PC-9 (cell line): ENCODE measurements at regions not wholly inside any gene's neighbourhood (a gene's known extent, or its start where the extent isn't known, plus 50 kb on each side); places are given as distances from the start of the nearest gene placed in this dataset.

Experiments used
- BruUV-seq: library from RNA; stranded (reverse); fragments of 400-500 nt; replicated peaks from 2 replicates; lab custom pipeline; 2021; lab: Mats Ljungman, UMichigan
- CTCF ChIA-PET: fragments of 300-600 bp; sonication (Branson Sonifier 250); formaldehyde crosslinking; loops from one replicate; lab custom pipeline; 2022; ENCODE audit warnings: antibody characterized with exemption; lab: Charles Lee
- POLR2A ChIA-PET: fragments of 300-600 bp; sonication (Branson Sonifier 250); formaldehyde crosslinking; loops from one replicate; lab custom pipeline; 2022; ENCODE audit warnings: antibody characterized with exemption; ENCODE audit not compliant: unreplicated experiment; lab: Charles Lee
- DNase-seq, 2 experiments: peaks; one replicate each; pipeline versions ENCODE4 v3.0.0 to v3.0.0-alpha.2; 2015 to 2022; ENCODE audit warnings: mixed read lengths in 1 of 2
- H2AFZ ChIP-seq: fragments of 200-600 bp; sonication (generic); 2 replicates; pipeline ENCODE4 v1.8.1; 2017; ENCODE audit warnings: antibody characterized with exemption
- H3F3A ChIP-seq: fragments of 200-600 bp; sonication (generic); 2 replicates; pipeline ENCODE4 v1.8.1; 2017; ENCODE audit warnings: antibody characterized with exemption, mild to moderate bottlenecking, low read depth; ENCODE audit not compliant: insufficient read depth
- H3K27ac ChIP-seq: fragments of 200-600 bp; sonication (generic); 2 replicates; pipeline ENCODE4 v1.6.1; 2016; ENCODE audit warnings: mixed run types
- H3K27me3 ChIP-seq: fragments of 200-600 bp; sonication (generic); 2 replicates; pipeline ENCODE4 v1.6.1; 2016; ENCODE audit warnings: low read depth, mixed run types; ENCODE audit not compliant: insufficient read depth
- H3K36me3 ChIP-seq: fragments of 200-600 bp; sonication (generic); 2 replicates; pipeline ENCODE4 v1.6.1; 2016; ENCODE audit warnings: low read depth, mixed run types
- H3K4me1 ChIP-seq: fragments of 200-600 bp; sonication (generic); replicated peaks from 2 replicates; pipeline ENCODE4 v1.6.1; 2016; ENCODE audit warnings: mixed run types; ENCODE audit not compliant: insufficient read depth
- H3K4me2 ChIP-seq: fragments of 200-600 bp; sonication (generic); 2 replicates; pipeline ENCODE4 v1.6.1; 2017; ENCODE audit warnings: mixed run types
- H3K4me3 ChIP-seq: fragments of 200-600 bp; sonication (generic); 2 replicates; pipeline ENCODE4 v1.6.1; 2016; ENCODE audit warnings: mixed run types
- H3K79me2 ChIP-seq: fragments of 200-600 bp; sonication (generic); 2 replicates; pipeline ENCODE4 v1.6.1; 2017; ENCODE audit warnings: low read depth, mixed run types
- H3K9me2 ChIP-seq: fragments of 200-600 bp; sonication (generic); 2 replicates; pipeline ENCODE4 v1.8.1; 2017; ENCODE audit warnings: mild to moderate bottlenecking; ENCODE audit not compliant: insufficient read depth
- H3K9me3 ChIP-seq: fragments of 200-600 bp; sonication (generic); 2 replicates; pipeline ENCODE4 v1.8.1; 2016; ENCODE audit warnings: low read depth; ENCODE audit not compliant: insufficient read depth
- H4K20me1 ChIP-seq: fragments of 200-600 bp; sonication (generic); 2 replicates; pipeline ENCODE4 v1.8.1; 2017; ENCODE audit not compliant: insufficient read depth
- CTCF ChIP-seq: fragments of 200-600 bp; sonication (generic); conservative IDR thresholded peaks from 2 replicates; pipeline ENCODE4 v1.6.1; 2017; ENCODE audit warnings: mixed run types, antibody characterized with exemption, mild to moderate bottlenecking, moderate library complexity
- EZH2 ChIP-seq: fragments of 200-600 bp; sonication (generic); IDR thresholded peaks from 2 replicates; pipeline ENCODE4 v1.8.0; 2017; ENCODE audit warnings: antibody characterized with exemption, low read depth
- intact Hi-C: fragments of 100-400 bp; cut with micrococcal nuclease; formaldehyde crosslinking; loops from one replicate; pipeline ENCODE4 v1.10.0; 2022; ENCODE audit not compliant: unreplicated experiment

DNA sequence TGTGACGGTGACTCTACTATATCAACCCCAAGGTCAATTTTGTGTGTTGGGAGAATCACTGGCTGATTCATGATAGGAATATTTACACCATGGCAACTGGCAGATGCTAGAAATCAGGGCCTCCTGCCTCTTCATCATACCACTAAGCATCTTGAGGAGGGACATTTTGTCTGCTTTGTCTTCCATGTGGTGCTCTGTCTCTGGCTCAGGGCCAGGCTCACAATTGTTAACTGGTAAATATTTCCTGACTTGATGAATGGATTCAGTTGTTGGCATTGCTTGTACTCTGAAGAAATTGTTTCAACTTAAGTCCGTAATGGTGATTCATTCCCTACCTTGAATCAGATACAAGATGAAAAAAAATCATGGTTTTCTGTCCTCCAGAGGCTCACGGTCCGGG, 292.7 kb downstream of the HAPSTR1 start:
- POLR2A ChIA-PET = no interaction called here
- no peak overlapping the region for H3K4me3 ChIP-seq
- no peaks in the 10 kb centered on the region for H3K4me1 ChIP-seq
- H3K27ac ChIP-seq = no peak overlapping the region
- no peaks in the 10 kb centered on the region for H3K9me3 ChIP-seq
- no peak overlapping the region for H2AFZ ChIP-seq
- intact Hi-C loops = no loop called here
- no peaks in the 10 kb centered on the region for H3K27me3 ChIP-seq
- H3K4me2 ChIP-seq = no peak overlapping the region
- no peak for DNase-seq
- no peaks in the 10 kb centered on the region for H3F3A ChIP-seq
- no peaks in the 10 kb centered on the region for H3K9me2 ChIP-seq
- TF ChIP-seq EZH2 = no peak
- no peak for TF ChIP-seq CTCF
- no peaks in the 10 kb centered on the region for H3K79me2 ChIP-seq
- BruUV-seq = no TSS peak
- CTCF ChIA-PET = no interaction called here
- no peaks in the 10 kb centered on the region for H3K36me3 ChIP-seq
- no peaks in the 10 kb centered on the region for H4K20me1 ChIP-seq

GRCh38 chr16:9389543-9390207, 298.2 kb downstream of the HAPSTR1 start:
- POLR2A ChIA-PET = no interaction called here
- no peak for DNase-seq

DNA sequence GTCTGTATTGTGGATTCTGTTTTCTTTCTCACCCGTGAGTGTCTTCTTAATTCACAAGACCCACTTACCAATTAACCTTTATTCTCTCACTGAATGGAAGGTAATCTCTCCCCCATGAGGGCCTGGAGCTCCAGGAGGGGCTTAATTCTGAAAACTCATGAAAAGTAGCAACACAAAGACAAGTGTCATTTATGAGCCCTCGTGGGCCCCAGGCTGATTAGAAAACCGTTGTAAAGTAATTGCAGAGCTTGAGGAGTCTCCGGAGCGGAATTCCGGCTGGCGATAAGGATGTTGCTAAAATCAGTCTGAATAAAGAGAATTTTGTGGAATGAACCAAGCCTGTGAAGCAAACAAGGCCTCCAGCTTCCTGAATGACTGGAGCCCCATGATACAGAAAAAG, 301.5 kb downstream of the HAPSTR1 start:
- intact Hi-C loops = no loop called here
- BruUV-seq = no TSS peak

More at GRCh38 chr16:9389543-9390207, 298.2 kb downstream of the HAPSTR1 start:
- Histone ChIP-seq H3K27ac (no peak overlapping the region), H3K79me2 (no peaks in the 10 kb centered on the region), H2AFZ (no peak overlapping the region), H3K4me2 (no peak overlapping the region), H3K4me3 (no peak overlapping the region), H3K9me3 (no peaks in the 10 kb centered on the region), H3F3A (no peaks in the 10 kb centered on the region), H3K4me1 (no peaks in the 10 kb centered on the region), H4K20me1 (no peaks in the 10 kb centered on the region), H3K9me2 (no peaks in the 10 kb centered on the region), H3K27me3 (peaks cover 5% of the 10 kb centered on the region), H3K36me3 (no peaks in the 10 kb centered on the region)
- intact Hi-C loops = no loop called here
- BruUV-seq = no TSS peak
- CTCF ChIA-PET = no interaction called here
- TF ChIP-seq CTCF (no peak), EZH2 (no peak)

More for the DNA sequence above, 301.5 kb downstream of the HAPSTR1 start:
- Histone ChIP-seq H3K4me2 (no peak overlapping the region), H3K36me3 (no peaks in the 10 kb centered on the region), H3K4me3 (no peak overlapping the region), H4K20me1 (no peaks in the 10 kb centered on the region), H3K9me3 (no peaks in the 10 kb centered on the region), H2AFZ (no peak overlapping the region), H3F3A (no peaks in the 10 kb centered on the region), H3K4me1 (no peaks in the 10 kb centered on the region), H3K79me2 (no peaks in the 10 kb centered on the region), H3K27me3 (peaks cover 10% of the 10 kb centered on the region), H3K27ac (no peak overlapping the region), H3K9me2 (no peaks in the 10 kb centered on the region)
- no peak for DNase-seq
- ChIA-PET POLR2A (no interaction called here), CTCF (no interaction called here)
- TF ChIP-seq CTCF (no peak), EZH2 (no peak)
